ENCODE measurements at regions not wholly inside any gene's neighbourhood (a gene's known extent, or its start where the extent isn't known, plus 50 kb on each side); places are given as distances from the start of the nearest gene placed in this dataset.

GRCh38 chr10:124182088-124182541 lies 88.7 kb upstream of the CHST15 start:
- intact Hi-C loops (cut with micrococcal nuclease): no loop called here
- Mint-ChIP-seq H3K9me3 (ENCODE audit: unreplicated experiment) (no peaks in the 10 kb centered on the region), H3K27me3 (ENCODE audit: insufficient read depth, unreplicated experiment) (no peaks in the 10 kb centered on the region), H3K36me3 (ENCODE audit: insufficient read depth, unreplicated experiment) (no peaks in the 10 kb centered on the region), H3K4me1 (ENCODE audit: insufficient read depth, unreplicated experiment) (peaks cover 6% of the 10 kb centered on the region), H3K4me3 (ENCODE audit: unreplicated experiment) (no peak overlapping the region), H3K27ac (ENCODE audit: low read depth, unreplicated experiment) (no peak overlapping the region)
- BruUV-seq (replicated peaks): no TSS peak
- ChIA-PET POLR2A (interaction anchor here (1.0 kb wide), 1 partner anchor 91 kb away, joined by 3 read pairs; no protein-coding TSS in a partner anchor), CTCF (no interaction called here)
- no peak for DNase-seq (ENCODE audit: unreplicated experiment)
- no peak for TF ChIP-seq CTCF (IDR thresholded peaks at IDR 0.05; ENCODE audit: unreplicated experiment)

GRCh38 chr10:124181656-124182055 lies 88.3 kb upstream of the CHST15 start:
- intact Hi-C loops (cut with micrococcal nuclease): no loop called here

GRCh38 chr10:124180947-124181549 lies 87.7 kb upstream of the CHST15 start:
- intact Hi-C loops (cut with micrococcal nuclease): no loop called here
- Mint-ChIP-seq H3K36me3 (ENCODE audit: insufficient read depth, unreplicated experiment) (no peaks in the 10 kb centered on the region), H3K4me1 (ENCODE audit: insufficient read depth, unreplicated experiment) (peaks cover 6% of the 10 kb centered on the region), H3K4me3 (ENCODE audit: unreplicated experiment) (no peak overlapping the region), H3K27me3 (ENCODE audit: insufficient read depth, unreplicated experiment) (no peaks in the 10 kb centered on the region), H3K27ac (ENCODE audit: low read depth, unreplicated experiment) (no peak overlapping the region), H3K9me3 (ENCODE audit: unreplicated experiment) (no peaks in the 10 kb centered on the region)
- ChIA-PET CTCF (no interaction called here), POLR2A (no interaction called here)
- DNase-seq (ENCODE audit: unreplicated experiment): peak; percentile 29
- TF ChIP-seq CTCF (IDR thresholded peaks at IDR 0.05; ENCODE audit: unreplicated experiment): no peak
- no TSS peak for BruUV-seq (replicated peaks)

More at GRCh38 chr10:124181656-124182055, 88.3 kb upstream of the CHST15 start:
- H3K27me3 Mint-ChIP-seq (ENCODE audit: insufficient read depth, unreplicated experiment): no peaks in the 10 kb centered on the region
- H3K36me3 Mint-ChIP-seq (ENCODE audit: insufficient read depth, unreplicated experiment): no peaks in the 10 kb centered on the region
- no peak overlapping the region for H3K4me3 Mint-ChIP-seq (ENCODE audit: unreplicated experiment)
- no peak for DNase-seq (ENCODE audit: unreplicated experiment)
- ChIA-PET CTCF (no interaction called here), POLR2A (interaction anchor here (1.0 kb wide), 1 partner anchor 91 kb away, joined by 3 read pairs; no protein-coding TSS in a partner anchor)
- no peaks in the 10 kb centered on the region for H3K9me3 Mint-ChIP-seq (ENCODE audit: unreplicated experiment)
- H3K27ac Mint-ChIP-seq (ENCODE audit: low read depth, unreplicated experiment): no peak overlapping the region
- peaks cover 6% of the 10 kb centered on the region for H3K4me1 Mint-ChIP-seq (ENCODE audit: insufficient read depth, unreplicated experiment)
- no TSS peak for BruUV-seq (replicated peaks)
- no peak for TF ChIP-seq CTCF (IDR thresholded peaks at IDR 0.05; ENCODE audit: unreplicated experiment)

- no peak for TF ChIP-seq CTCF (IDR thresholded peaks at IDR 0.05; ENCODE audit: unreplicated experiment)
- Mint-ChIP-seq H3K27ac (ENCODE audit: low read depth, unreplicated experiment) (no peak overlapping the region), H3K9me3 (ENCODE audit: unreplicated experiment) (no peaks in the 10 kb centered on the region), H3K4me1 (ENCODE audit: insufficient read depth, unreplicated experiment) (peaks cover 2% of the 10 kb centered on the region), H3K36me3 (ENCODE audit: insufficient read depth, unreplicated experiment) (no peaks in the 10 kb centered on the region), H3K27me3 (ENCODE audit: insufficient read depth, unreplicated experiment) (no peaks in the 10 kb centered on the region), H3K4me3 (ENCODE audit: unreplicated experiment) (no peak overlapping the region)
- POLR2A ChIA-PET: no interaction called here
- DNase-seq (ENCODE audit: unreplicated experiment): no peak
- intact Hi-C loops (cut with micrococcal nuclease): no loop called here
- CTCF ChIA-PET: interaction anchor here (0.6 kb wide), 1 partner anchor 30 kb away, joined by 3 read pairs; no protein-coding TSS in a partner anchor
- BruUV-seq (replicated peaks): no TSS peak
These were observed 86.8 kb upstream of the CHST15 start for GRCh38 chr10:124180044-124180745.

Data from MCF 10A (cell line).